ENCODE measurements at regions not wholly inside any gene's neighbourhood (a gene's known extent, or its start where the extent isn't known, plus 50 kb on each side); places are given as distances from the start of the nearest gene placed in this dataset.

DNA sequence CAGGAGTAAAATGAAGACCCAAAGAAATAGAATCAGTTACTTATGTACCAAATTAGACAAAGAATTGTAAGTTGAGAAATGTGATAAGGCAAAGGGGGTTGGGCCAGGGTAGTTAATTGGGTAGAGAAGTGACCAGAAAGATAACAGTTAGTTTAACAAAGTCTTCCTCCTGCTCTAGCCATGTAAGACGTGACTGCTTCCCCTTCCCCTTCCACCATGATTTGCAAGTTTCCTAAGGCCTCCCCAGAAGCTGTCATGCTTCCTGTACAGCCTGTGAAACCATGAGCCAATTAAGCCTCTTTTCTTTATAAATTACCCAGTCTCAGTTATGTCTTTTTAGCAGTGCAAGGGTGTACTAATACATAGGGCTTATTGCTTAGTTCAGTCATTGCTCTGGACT is 142.0 kb upstream of the PDE4B start:
- TF ChIP-seq CTCF (IDR thresholded peaks at IDR 0.05; ENCODE audit: borderline replicate concordance, extremely low read depth, low read length, poor library complexity, severe bottlenecking) (no peak), EZH2 (IDR thresholded peaks at IDR 0.05; ENCODE audit: borderline replicate concordance, low read depth, low read length, severe bottlenecking) (no peak)

Measured in DND-41 (cell line).